ENCODE measurements at regions not wholly inside any gene's neighbourhood (a gene's known extent, or its start where the extent isn't known, plus 50 kb on each side); places are given as distances from the start of the nearest gene placed in this dataset.

DNA sequence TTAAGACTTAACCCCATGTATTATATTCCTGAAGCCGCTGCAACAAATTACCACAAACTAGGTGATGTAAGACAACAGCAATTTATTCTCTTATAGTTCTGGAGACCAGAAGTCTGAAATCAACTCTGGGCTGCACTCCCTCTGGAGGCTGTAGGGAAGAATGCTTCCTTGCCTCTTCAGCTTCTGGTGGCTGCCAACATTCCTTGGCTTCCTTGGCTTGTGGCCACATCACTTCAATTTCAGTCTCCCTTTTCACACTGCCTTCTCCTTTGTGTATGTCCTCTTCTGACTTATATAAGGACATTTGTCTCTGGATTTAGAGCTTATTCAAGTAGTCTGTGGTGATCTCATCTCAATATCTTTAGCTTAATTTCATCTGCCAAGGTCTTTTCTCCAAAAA lies 141.6 kb downstream of the DHX35 start:
- Mint-ChIP-seq H3K4me3 (ENCODE audit: unreplicated experiment) (no peak overlapping the region), H3K27ac (ENCODE audit: unreplicated experiment) (no peak overlapping the region), H3K27me3 (ENCODE audit: low read depth) (peaks cover 34% of the 10 kb centered on the region), H3K36me3 (ENCODE audit: low read depth) (peaks cover 2% of the 10 kb centered on the region), H3K4me1 (ENCODE audit: low read depth) (no peaks in the 10 kb centered on the region), H3K9me3 (ENCODE audit: low read depth) (peaks cover 9% of the 10 kb centered on the region)
- TF ChIP-seq, protein P1, sequence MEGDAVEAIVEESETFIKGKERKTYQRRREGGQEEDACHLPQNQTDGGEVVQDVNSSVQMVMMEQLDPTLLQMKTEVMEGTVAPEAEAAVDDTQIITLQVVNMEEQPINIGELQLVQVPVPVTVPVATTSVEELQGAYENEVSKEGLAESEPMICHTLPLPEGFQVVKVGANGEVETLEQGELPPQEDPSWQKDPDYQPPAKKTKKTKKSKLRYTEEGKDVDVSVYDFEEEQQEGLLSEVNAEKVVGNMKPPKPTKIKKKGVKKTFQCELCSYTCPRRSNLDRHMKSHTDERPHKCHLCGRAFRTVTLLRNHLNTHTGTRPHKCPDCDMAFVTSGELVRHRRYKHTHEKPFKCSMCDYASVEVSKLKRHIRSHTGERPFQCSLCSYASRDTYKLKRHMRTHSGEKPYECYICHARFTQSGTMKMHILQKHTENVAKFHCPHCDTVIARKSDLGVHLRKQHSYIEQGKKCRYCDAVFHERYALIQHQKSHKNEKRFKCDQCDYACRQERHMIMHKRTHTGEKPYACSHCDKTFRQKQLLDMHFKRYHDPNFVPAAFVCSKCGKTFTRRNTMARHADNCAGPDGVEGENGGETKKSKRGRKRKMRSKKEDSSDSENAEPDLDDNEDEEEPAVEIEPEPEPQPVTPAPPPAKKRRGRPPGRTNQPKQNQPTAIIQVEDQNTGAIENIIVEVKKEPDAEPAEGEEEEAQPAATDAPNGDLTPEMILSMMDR (IDR thresholded peaks at IDR 0.05), result peak; percentile 13
- DNase-seq (ENCODE audit: low spot score), result no peak

DNA sequence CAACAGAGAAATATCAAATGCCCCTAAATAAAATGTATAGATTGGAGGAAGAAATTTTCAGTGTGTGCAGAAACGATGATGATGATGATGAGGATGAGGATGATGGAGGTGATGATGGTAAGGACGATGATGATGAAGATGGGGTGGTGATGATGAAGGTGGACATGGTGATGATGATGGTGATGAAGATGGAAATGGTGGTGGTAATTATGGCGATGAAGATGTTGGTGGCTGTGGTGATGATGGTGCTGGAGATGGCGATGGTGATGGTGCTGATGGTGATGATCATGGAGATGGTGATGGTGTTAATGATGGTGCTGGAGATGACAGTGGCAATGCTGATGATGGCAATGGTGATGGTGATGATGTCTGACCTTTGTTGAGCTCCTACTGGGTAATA lies 141.2 kb downstream of the DHX35 start:
- H3K9me3 Mint-ChIP-seq (ENCODE audit: low read depth), result peaks cover 9% of the 10 kb centered on the region
- TF ChIP-seq, protein P1 (IDR thresholded peaks at IDR 0.05), result no peak
- no peak overlapping the region for H3K27ac Mint-ChIP-seq (ENCODE audit: unreplicated experiment)
- H3K4me3 Mint-ChIP-seq (ENCODE audit: unreplicated experiment), result no peak overlapping the region
- H3K36me3 Mint-ChIP-seq (ENCODE audit: low read depth), result peaks cover 2% of the 10 kb centered on the region
- no peaks in the 10 kb centered on the region for H3K4me1 Mint-ChIP-seq (ENCODE audit: low read depth)
- H3K27me3 Mint-ChIP-seq (ENCODE audit: low read depth), result peaks cover 38% of the 10 kb centered on the region
- DNase-seq (ENCODE audit: low spot score), result no peak

- H3K27me3 Mint-ChIP-seq (ENCODE audit: low read depth), result peaks cover 34% of the 10 kb centered on the region
These were observed 139.8 kb downstream of the DHX35 start for GRCh38 chr20:39101895-39102294.

GRCh38 chr20:39100691-39101090 lies 138.5 kb downstream of the DHX35 start:
- H3K27ac Mint-ChIP-seq (ENCODE audit: unreplicated experiment), result no peak overlapping the region
- no peak overlapping the region for H3K4me3 Mint-ChIP-seq (ENCODE audit: unreplicated experiment)
- H3K9me3 Mint-ChIP-seq (ENCODE audit: low read depth), result peaks cover 9% of the 10 kb centered on the region
- no peak for DNase-seq (ENCODE audit: low spot score)
- peaks cover 2% of the 10 kb centered on the region for H3K36me3 Mint-ChIP-seq (ENCODE audit: low read depth)
- H3K27me3 Mint-ChIP-seq (ENCODE audit: low read depth), result peaks cover 34% of the 10 kb centered on the region
- H3K4me1 Mint-ChIP-seq (ENCODE audit: low read depth), result no peaks in the 10 kb centered on the region
- TF ChIP-seq, protein P1 (IDR thresholded peaks at IDR 0.05), result no peak

More at GRCh38 chr20:39101895-39102294, 139.8 kb downstream of the DHX35 start:
- Mint-ChIP-seq H3K9me3 (ENCODE audit: low read depth) (peaks cover 9% of the 10 kb centered on the region), H3K4me1 (ENCODE audit: low read depth) (no peaks in the 10 kb centered on the region), H3K4me3 (ENCODE audit: unreplicated experiment) (no peak overlapping the region), H3K27ac (ENCODE audit: unreplicated experiment) (no peak overlapping the region), H3K36me3 (ENCODE audit: low read depth) (peaks cover 2% of the 10 kb centered on the region)
- DNase-seq (ENCODE audit: low spot score), result no peak
- TF ChIP-seq, protein P1 (IDR thresholded peaks at IDR 0.05), result no peak

DNA sequence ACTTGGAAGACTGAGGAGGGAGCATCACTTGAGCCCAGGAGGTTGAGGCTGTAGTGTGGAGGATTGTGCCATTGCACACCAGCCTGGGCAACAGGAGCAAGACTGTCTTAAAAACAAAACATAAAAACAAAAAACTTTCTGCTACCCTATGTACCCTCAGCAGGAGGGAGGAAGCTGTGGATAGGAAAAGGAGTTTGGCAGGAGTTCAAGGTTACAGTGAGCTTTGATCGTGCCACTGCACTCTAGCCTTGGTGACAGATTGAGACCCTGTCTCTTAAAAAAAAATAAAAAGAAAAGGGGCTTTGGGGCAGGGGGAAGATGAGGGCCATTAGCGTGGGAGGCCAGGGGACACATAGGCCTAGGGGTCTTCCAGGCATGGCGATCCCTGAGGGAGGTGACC lies 135.7 kb downstream of the DHX35 start:
- Mint-ChIP-seq H3K4me1 (ENCODE audit: low read depth) (no peaks in the 10 kb centered on the region), H3K27ac (ENCODE audit: unreplicated experiment) (no peak overlapping the region), H3K27me3 (ENCODE audit: low read depth) (peaks cover 31% of the 10 kb centered on the region), H3K9me3 (ENCODE audit: low read depth) (no peaks in the 10 kb centered on the region), H3K36me3 (ENCODE audit: low read depth) (no peaks in the 10 kb centered on the region), H3K4me3 (ENCODE audit: unreplicated experiment) (no peak overlapping the region)
- no peak for DNase-seq (ENCODE audit: low spot score)
- TF ChIP-seq, protein P1 (IDR thresholded peaks at IDR 0.05), result no peak

Data from chondrocyte (in vitro differentiated cells).